SU-DHL-6 (cell line): ENCODE measurements at regions not wholly inside any gene's neighbourhood (a gene's known extent, or its start where the extent isn't known, plus 50 kb on each side); places are given as distances from the start of the nearest gene placed in this dataset.

Source experiments
- H2AFZ ChIP-seq: fragments of 200-600 bp; sonication (generic); 2 replicates; pipeline ENCODE4 v1.6.1; 2014; ENCODE audit warnings: low read depth, mild to moderate bottlenecking, moderate library complexity, mixed read lengths, antibody characterized with exemption, low read length; ENCODE audit not compliant: severe bottlenecking
- H3F3A ChIP-seq: fragments of 200-600 bp; shearing (Covaris generic); 2 replicates; pipeline ENCODE4 v1.6.0; 2016; ENCODE audit warnings: antibody characterized with exemption, mild to moderate bottlenecking; ENCODE audit not compliant: insufficient read depth
- H3K27ac ChIP-seq: fragments of 200-600 bp; sonication (generic); 2 replicates; pipeline ENCODE4 v1.5.1; 2016; ENCODE audit warnings: low read depth, mild to moderate bottlenecking, low read length, moderate library complexity, mixed read lengths
- H3K27me3 ChIP-seq: fragments of 200-600 bp; sonication (generic), shearing (Covaris generic); 2 replicates; pipeline ENCODE4 v1.6.0; 2014; ENCODE audit warnings: mild to moderate bottlenecking, low read length
- H3K36me3 ChIP-seq: fragments of 200-600 bp; sonication (generic); 2 replicates; pipeline ENCODE4 v1.6.1; 2014; ENCODE audit warnings: mild to moderate bottlenecking, low read length, mixed read lengths
- H3K4me2 ChIP-seq: fragments of 300-600, 200-600 bp; shearing (Covaris generic), sonication (generic); 2 replicates; pipeline ENCODE4 v1.6.0; 2014; ENCODE audit warnings: low read length, low read depth, mild to moderate bottlenecking; ENCODE audit not compliant: poor library complexity, severe bottlenecking
- H3K4me3 ChIP-seq: fragments of 200-600 bp; sonication (generic); 2 replicates; pipeline ENCODE4 v1.5.1; 2014; ENCODE audit warnings: antibody characterized with exemption, low read length, mild to moderate bottlenecking, mixed read lengths; ENCODE audit not compliant: insufficient read depth, poor library complexity, severe bottlenecking
- H3K79me2 ChIP-seq: fragments of 200-600 bp; sonication (generic); 2 replicates; pipeline ENCODE4 v1.6.1; 2014; ENCODE audit warnings: mild to moderate bottlenecking, low read length, moderate library complexity; ENCODE audit not compliant: insufficient read depth
- H3K9ac ChIP-seq: fragments of 200-600 bp; sonication (generic); 2 replicates; pipeline ENCODE4 v1.7.0; 2014; ENCODE audit warnings: mild to moderate bottlenecking, low read length
- H3K9me2 ChIP-seq: fragments of 200-600 bp; sonication (generic); replicated peaks from 2 replicates; pipeline ENCODE4 v1.6.1; 2014; ENCODE audit warnings: low read length; ENCODE audit not compliant: insufficient read depth
- H3K9me3 ChIP-seq: fragments of 200-600 bp; sonication (generic); 2 replicates; pipeline ENCODE4 v1.6.1; 2014; ENCODE audit warnings: low read length, mixed read lengths; ENCODE audit not compliant: insufficient read depth
- H4K20me1 ChIP-seq: fragments of 200-600 bp; sonication (generic); 2 replicates; pipeline ENCODE4 v1.6.1; 2014; ENCODE audit warnings: low read depth, mild to moderate bottlenecking, antibody characterized with exemption, low read length, moderate library complexity, mixed read lengths
- CTCF ChIP-seq: fragments of 200-600 bp; sonication (generic); IDR thresholded peaks from one replicate; pipeline ENCODE4 v1.5.1; 2017; ENCODE audit warnings: antibody characterized with exemption, mild to moderate bottlenecking, low read length, moderate library complexity; ENCODE audit not compliant: insufficient read depth, poor library complexity, severe bottlenecking
- EZH2phosphoT487 ChIP-seq: fragments of 200-600 bp; sonication (generic), shearing (Covaris generic); conservative IDR thresholded peaks from 2 replicates; pipeline ENCODE4 v1.6.1; 2018; ENCODE audit warnings: mild to moderate bottlenecking, antibody characterized with exemption, low read length, moderate library complexity, mixed read lengths

GRCh38 chr4:113826421-113826820, 64.9 kb upstream of the CAMK2D start:
- no peaks in the 10 kb centered on the region for H3K27me3 ChIP-seq
- no peak overlapping the region for H3K4me3 ChIP-seq
- no peaks in the 10 kb centered on the region for H3K9me3 ChIP-seq
- H3K36me3 ChIP-seq = no peaks in the 10 kb centered on the region
- H3F3A ChIP-seq = no peaks in the 10 kb centered on the region
- H3K79me2 ChIP-seq = no peaks in the 10 kb centered on the region
- no peak overlapping the region for H3K27ac ChIP-seq
- H3K4me2 ChIP-seq = no peak overlapping the region
- no peaks in the 10 kb centered on the region for H3K9me2 ChIP-seq
- H4K20me1 ChIP-seq = no peaks in the 10 kb centered on the region
- TF ChIP-seq EZH2phosphoT487 (no peak), CTCF (no peak)
- no peak overlapping the region for H3K9ac ChIP-seq
- H2AFZ ChIP-seq = no peak overlapping the region

- no peak overlapping the region for H3K4me2 ChIP-seq
- H4K20me1 ChIP-seq = no peaks in the 10 kb centered on the region
- no peaks in the 10 kb centered on the region for H3F3A ChIP-seq
- H3K9me3 ChIP-seq = no peaks in the 10 kb centered on the region
- H3K27me3 ChIP-seq = no peaks in the 10 kb centered on the region
- no peak overlapping the region for H3K4me3 ChIP-seq
- no peaks in the 10 kb centered on the region for H3K36me3 ChIP-seq
- TF ChIP-seq CTCF = no peak
- TF ChIP-seq EZH2phosphoT487 = no peak
- no peak overlapping the region for H3K27ac ChIP-seq
- H3K9me2 ChIP-seq = no peaks in the 10 kb centered on the region
- no peak overlapping the region for H2AFZ ChIP-seq
- H3K9ac ChIP-seq = no peak overlapping the region
- no peaks in the 10 kb centered on the region for H3K79me2 ChIP-seq
These were observed 63.7 kb upstream of the CAMK2D start for GRCh38 chr4:113825272-113825671.

GRCh38 chr4:113824396-113824795, 62.9 kb upstream of the CAMK2D start:
- no peaks in the 10 kb centered on the region for H4K20me1 ChIP-seq
- no peaks in the 10 kb centered on the region for H3K9me3 ChIP-seq
- TF ChIP-seq EZH2phosphoT487 (no peak), CTCF (no peak)
- H3K79me2 ChIP-seq = no peaks in the 10 kb centered on the region
- no peaks in the 10 kb centered on the region for H3K36me3 ChIP-seq
- H3K4me3 ChIP-seq = no peak overlapping the region
- no peak overlapping the region for H3K4me2 ChIP-seq
- H3F3A ChIP-seq = no peaks in the 10 kb centered on the region
- no peak overlapping the region for H2AFZ ChIP-seq
- H3K27ac ChIP-seq = no peak overlapping the region
- H3K9me2 ChIP-seq = no peaks in the 10 kb centered on the region
- no peaks in the 10 kb centered on the region for H3K27me3 ChIP-seq
- H3K9ac ChIP-seq = no peak overlapping the region

GRCh38 chr4:113823291-113823659, 61.7 kb upstream of the CAMK2D start:
- Histone ChIP-seq H3K9ac (no peak overlapping the region), H3K9me2 (no peaks in the 10 kb centered on the region), H3K36me3 (no peaks in the 10 kb centered on the region), H3K4me3 (no peak overlapping the region), H3K79me2 (no peaks in the 10 kb centered on the region), H3K27me3 (no peaks in the 10 kb centered on the region), H3K9me3 (no peaks in the 10 kb centered on the region), H4K20me1 (no peaks in the 10 kb centered on the region), H3F3A (no peaks in the 10 kb centered on the region), H3K27ac (no peak overlapping the region), H2AFZ (no peak overlapping the region), H3K4me2 (no peak overlapping the region)
- no peak for TF ChIP-seq EZH2phosphoT487
- TF ChIP-seq CTCF = no peak
